ENCODE measurements at regions not wholly inside any gene's neighbourhood (a gene's known extent, or its start where the extent isn't known, plus 50 kb on each side); places are given as distances from the start of the nearest gene placed in this dataset.

- Histone ChIP-seq H3K27me3 (replicated peaks in 1 of 7) (no peaks in the 10 kb centered on the region), H3K9me3 (no peaks in the 10 kb centered on the region), H3K4me3 (no peak overlapping the region), H3K27ac (no peak overlapping the region), H3K36me3 (no peaks in the 10 kb centered on the region), H3K4me1 (peaks cover 13 to 49% (median 31%) of the 10 kb centered on the region in 6 donors)
- TF ChIP-seq POLR2A (IDR thresholded peaks at IDR 0.05) = no peak
- TF ChIP-seq CTCF (IDR thresholded peaks at IDR 0.05 in 8 of 11, conservative IDR thresholded peaks at IDR 0.05 in 3 of 11) = no peak
- no peak for TF ChIP-seq POLR2AphosphoS5 (IDR thresholded peaks at IDR 0.05)
- 36 to 60% (median 37%) methylated on average over 1 of the region's 1 CpG for WGBS, 5 donors
- DNase-seq = no peak
- intact Hi-C loops (cut with DNase I; ENCODE audit: low total_unique reads) = no loop called here
Measured at GRCh38 chr12:68403296-68403695, 71.1 kb upstream of the MDM1 start.

GRCh38 chr12:68403711-68404110 lies 71.5 kb upstream of the MDM1 start:
- H3K27ac ChIP-seq = no peak overlapping the region
- intact Hi-C loops (cut with DNase I; ENCODE audit: low total_unique reads) = no loop called here
- no peaks in the 10 kb centered on the region for H3K27me3 ChIP-seq (replicated peaks in 1 of 7)
- H3K4me1 ChIP-seq = peaks cover 13 to 49% (median 31%) of the 10 kb centered on the region in 6 donors
- TF ChIP-seq POLR2AphosphoS5 (IDR thresholded peaks at IDR 0.05) = no peak
- TF ChIP-seq CTCF (IDR thresholded peaks at IDR 0.05 in 8 of 11, conservative IDR thresholded peaks at IDR 0.05 in 3 of 11) = no peak
- TF ChIP-seq POLR2A (IDR thresholded peaks at IDR 0.05) = no peak
- no peaks in the 10 kb centered on the region for H3K9me3 ChIP-seq
- no peak for DNase-seq
- no peak overlapping the region for H3K4me3 ChIP-seq
- H3K36me3 ChIP-seq = no peaks in the 10 kb centered on the region

- TF ChIP-seq CTCF (IDR thresholded peaks at IDR 0.05 in 8 of 11, conservative IDR thresholded peaks at IDR 0.05 in 3 of 11) = no peak
- TF ChIP-seq POLR2A (IDR thresholded peaks at IDR 0.05) = no peak
- H3K4me3 ChIP-seq = peak overlapping the region in 2 of 8 donors; percentile 3 to 35
- intact Hi-C loops (cut with DNase I; ENCODE audit: low total_unique reads) = no loop called here
- H3K27ac ChIP-seq = peak overlapping the region in 7 of 8 donors; percentile 71 to 87 (median 79)
- DNase-seq = no peak
- no peaks in the 10 kb centered on the region for H3K36me3 ChIP-seq
- no peaks in the 10 kb centered on the region for H3K9me3 ChIP-seq
- peaks cover 13 to 51% (median 31%) of the 10 kb centered on the region in 6 donors for H3K4me1 ChIP-seq
- H3K27me3 ChIP-seq (replicated peaks in 1 of 7) = no peaks in the 10 kb centered on the region
Measured at GRCh38 chr12:68405343-68405781, 73.2 kb upstream of the MDM1 start.

GRCh38 chr12:68406134-68406576 lies 74.0 kb upstream of the MDM1 start:
- H3K9me3 ChIP-seq = no peaks in the 10 kb centered on the region
- H3K27me3 ChIP-seq (replicated peaks in 1 of 7) = no peaks in the 10 kb centered on the region
- no peaks in the 10 kb centered on the region for H3K36me3 ChIP-seq
- WGBS, 5 donors = 12 to 29% (median 16%) methylated on average over 5 of the region's 5 CpGs
- TF ChIP-seq POLR2AphosphoS5 (IDR thresholded peaks at IDR 0.05) = peak; percentile 85 to 93 (median 90)
- peak in 9 of 11 experiments; percentile 16 to 66 (median 45) for TF ChIP-seq CTCF (IDR thresholded peaks at IDR 0.05 in 8 of 11, conservative IDR thresholded peaks at IDR 0.05 in 3 of 11)
- no peak for TF ChIP-seq POLR2A (IDR thresholded peaks at IDR 0.05)
- intact Hi-C loops (cut with DNase I; ENCODE audit: low total_unique reads) = no loop called here
- peak overlapping the region; percentile 31 to 87 (median 78) for H3K27ac ChIP-seq
- H3K4me1 ChIP-seq = peaks cover 13 to 49% (median 31%) of the 10 kb centered on the region in 6 donors
- peak; percentile 92 for DNase-seq
- peak overlapping the region in 2 of 8 donors; percentile 3 to 35 for H3K4me3 ChIP-seq
